HL-60 (cell line): ENCODE measurements at regions not wholly inside any gene's neighbourhood (a gene's known extent, or its start where the extent isn't known, plus 50 kb on each side); places are given as distances from the start of the nearest gene placed in this dataset.
"Not testable (repeated sequence)": the region's sequence is repeated elsewhere in the genome, so short reads cannot be mapped to it uniquely, and the experiment has no call there.

Experiments used
- DNase-seq, 2 experiments: peaks; one replicate each; pipeline ENCODE4 v3.0.0-alpha.2; 2010 to 2020; ENCODE audit warnings: low read depth in 1 of 2, low spot score in 1 of 2
- H3K27ac ChIP-seq: fragments of 250-450 bp; sonication (Bioruptor Pico); replicated peaks from 2 replicates; pipeline ENCODE4 v1.5.1; 2020; ENCODE audit warnings: mild to moderate bottlenecking, moderate library complexity
- H3K27me3 ChIP-seq: fragments of 250-450 bp; sonication (Bioruptor Pico); 2 replicates; pipeline ENCODE4 v1.5.1; 2021; ENCODE audit warnings: mild to moderate bottlenecking, moderate library complexity; ENCODE audit not compliant: insufficient read depth, poor library complexity, severe bottlenecking
- H3K4me3 ChIP-seq: replicated peaks from 2 replicates; pipeline ENCODE4 v1.5.1; 2011; ENCODE audit warnings: mild to moderate bottlenecking, control low read depth, low read length; ENCODE audit not compliant: insufficient read depth
- CTCF ChIP-seq: IDR thresholded peaks from one replicate; pipeline ENCODE4 v1.5.1; 2011; ENCODE audit warnings: low read length, control low read depth, inconsistent platforms; ENCODE audit not compliant: insufficient read depth
- GABPA ChIP-seq: IDR thresholded peaks from 2 replicates; pipeline ENCODE4 v1.6.1; 2012; ENCODE audit warnings: low read depth
- POLR2AphosphoS5 ChIP-seq: IDR thresholded peaks from 2 replicates; pipeline ENCODE4 v1.6.1; 2012; ENCODE audit warnings: low read depth
- REST ChIP-seq: IDR thresholded peaks from 2 replicates; pipeline ENCODE4 v1.6.1; 2012; ENCODE audit warnings: low read depth; ENCODE audit not compliant: insufficient replicate concordance
- SPI1 ChIP-seq: IDR thresholded peaks from 2 replicates; pipeline ENCODE4 v1.6.1; 2012; ENCODE audit warnings: low read depth, mild to moderate bottlenecking, borderline replicate concordance

- no peak overlapping the region for H3K27ac ChIP-seq
- no peak overlapping the region for H3K4me3 ChIP-seq
- H3K27me3 ChIP-seq = no peaks in the 10 kb centered on the region
- no peak for TF ChIP-seq CTCF
- TF ChIP-seq SPI1 = no peak
- no peak for TF ChIP-seq GABPA
- TF ChIP-seq POLR2AphosphoS5 = no peak
- TF ChIP-seq REST = no peak
- DNase-seq = no peak
These were observed 87.9 kb upstream of the SLC24A2 start for GRCh38 chr9:19876569-19877316.

GRCh38 chr9:19875291-19875920 is 86.6 kb upstream of the SLC24A2 start:
- H3K27ac ChIP-seq = no peak overlapping the region
- no peak for DNase-seq
- no peaks in the 10 kb centered on the region for H3K27me3 ChIP-seq
- H3K4me3 ChIP-seq = no peak overlapping the region
- no peak for TF ChIP-seq POLR2AphosphoS5
- no peak for TF ChIP-seq CTCF
- no peak for TF ChIP-seq GABPA
- TF ChIP-seq SPI1 = no peak
- no peak for TF ChIP-seq REST

- not testable (repeated sequence) for H3K27ac ChIP-seq, DNase-seq, H3K27me3 ChIP-seq, H3K4me3 ChIP-seq
These were observed 84.4 kb upstream of the SLC24A2 start for GRCh38 chr9:19873188-19873587.

GRCh38 chr9:19870988-19871387 is 82.2 kb upstream of the SLC24A2 start:
- Histone ChIP-seq H3K27ac (no peak overlapping the region), H3K27me3 (no peaks in the 10 kb centered on the region), H3K4me3 (no peak overlapping the region)
- no peak for TF ChIP-seq GABPA
- DNase-seq = no peak

- no peaks in the 10 kb centered on the region for H3K27me3 ChIP-seq
- no peak overlapping the region for H3K4me3 ChIP-seq
- TF ChIP-seq REST (no peak), SPI1 (no peak), CTCF (no peak), GABPA (no peak), POLR2AphosphoS5 (no peak)
- DNase-seq = no peak
- no peak overlapping the region for H3K27ac ChIP-seq
These were observed 52.1 kb upstream of the SLC24A2 start for GRCh38 chr9:19840953-19841352.
